ENCODE measurements at regions not wholly inside any gene's neighbourhood (a gene's known extent, or its start where the extent isn't known, plus 50 kb on each side); places are given as distances from the start of the nearest gene placed in this dataset.

GRCh38 chr7:3210531-3210930, 90.5 kb upstream of the SDK1 start:
- TF ChIP-seq GATA2 (IDR thresholded peaks at IDR 0.05; ENCODE audit: low read depth, low read length) = no peak
- TF ChIP-seq GATA3 (IDR thresholded peaks at IDR 0.05; ENCODE audit: low read depth, low read length) = no peak

- TF ChIP-seq GATA2 (IDR thresholded peaks at IDR 0.05; ENCODE audit: low read depth, low read length) = no peak
- no peak for TF ChIP-seq GATA3 (IDR thresholded peaks at IDR 0.05; ENCODE audit: low read depth, low read length)
Observed at GRCh38 chr7:3214090-3214413, 87.0 kb upstream of the SDK1 start.

- TF ChIP-seq GATA2 (IDR thresholded peaks at IDR 0.05; ENCODE audit: low read depth, low read length) (no peak), GATA3 (IDR thresholded peaks at IDR 0.05; ENCODE audit: low read depth, low read length) (no peak)
Observed at GRCh38 chr7:3215624-3216585, 85.1 kb upstream of the SDK1 start.

GRCh38 chr7:3217166-3217565, 83.9 kb upstream of the SDK1 start:
- no peak for TF ChIP-seq GATA3 (IDR thresholded peaks at IDR 0.05; ENCODE audit: low read depth, low read length)
- TF ChIP-seq GATA2 (IDR thresholded peaks at IDR 0.05; ENCODE audit: low read depth, low read length) = no peak

- TF ChIP-seq GATA2 (IDR thresholded peaks at IDR 0.05; ENCODE audit: low read depth, low read length) (no peak), GATA3 (IDR thresholded peaks at IDR 0.05; ENCODE audit: low read depth, low read length) (no peak)
Observed at GRCh38 chr7:3218411-3219225, 82.4 kb upstream of the SDK1 start.

- TF ChIP-seq GATA3 (IDR thresholded peaks at IDR 0.05; ENCODE audit: low read depth, low read length) (no peak), GATA2 (IDR thresholded peaks at IDR 0.05; ENCODE audit: low read depth, low read length) (no peak)
Observed at GRCh38 chr7:3229904-3230470, 71.1 kb upstream of the SDK1 start.

- TF ChIP-seq GATA3 (IDR thresholded peaks at IDR 0.05; ENCODE audit: low read depth, low read length) = no peak
- no peak for TF ChIP-seq GATA2 (IDR thresholded peaks at IDR 0.05; ENCODE audit: low read depth, low read length)
Observed at GRCh38 chr7:3230908-3231307, 70.1 kb upstream of the SDK1 start.

- no peak for TF ChIP-seq GATA3 (IDR thresholded peaks at IDR 0.05; ENCODE audit: low read depth, low read length)
- no peak for TF ChIP-seq GATA2 (IDR thresholded peaks at IDR 0.05; ENCODE audit: low read depth, low read length)
Observed at GRCh38 chr7:3232228-3232627, 68.8 kb upstream of the SDK1 start.

- TF ChIP-seq GATA3 (IDR thresholded peaks at IDR 0.05; ENCODE audit: low read depth, low read length) = no peak
- no peak for TF ChIP-seq GATA2 (IDR thresholded peaks at IDR 0.05; ENCODE audit: low read depth, low read length)
Observed at GRCh38 chr7:3233301-3233700, 67.8 kb upstream of the SDK1 start.

GRCh38 chr7:3234051-3234450, 67.0 kb upstream of the SDK1 start:
- TF ChIP-seq GATA3 (IDR thresholded peaks at IDR 0.05; ENCODE audit: low read depth, low read length) = no peak
- TF ChIP-seq GATA2 (IDR thresholded peaks at IDR 0.05; ENCODE audit: low read depth, low read length) = no peak

GRCh38 chr7:3234851-3235250, 66.2 kb upstream of the SDK1 start:
- TF ChIP-seq GATA3 (IDR thresholded peaks at IDR 0.05; ENCODE audit: low read depth, low read length) = no peak

- no peak for TF ChIP-seq GATA3 (IDR thresholded peaks at IDR 0.05; ENCODE audit: low read depth, low read length)
- no peak for TF ChIP-seq GATA2 (IDR thresholded peaks at IDR 0.05; ENCODE audit: low read depth, low read length)
Observed at GRCh38 chr7:3235322-3235721, 65.7 kb upstream of the SDK1 start.

- TF ChIP-seq GATA3 (IDR thresholded peaks at IDR 0.05; ENCODE audit: low read depth, low read length) (no peak), GATA2 (IDR thresholded peaks at IDR 0.05; ENCODE audit: low read depth, low read length) (no peak)
Observed at GRCh38 chr7:3236268-3236667, 64.8 kb upstream of the SDK1 start.

- TF ChIP-seq GATA3 (IDR thresholded peaks at IDR 0.05; ENCODE audit: low read depth, low read length) = no peak
- TF ChIP-seq GATA2 (IDR thresholded peaks at IDR 0.05; ENCODE audit: low read depth, low read length) = no peak
Observed at GRCh38 chr7:3238525-3239210, 62.4 kb upstream of the SDK1 start.
